ENCODE measurements at regions not wholly inside any gene's neighbourhood (a gene's known extent, or its start where the extent isn't known, plus 50 kb on each side); places are given as distances from the start of the nearest gene placed in this dataset.

- no peak for DNase-seq
These were observed 376.1 kb upstream of the GRIN3A start for GRCh38 chr9:102114557-102114956.

GRCh38 chr9:102113191-102113590 is 374.7 kb upstream of the GRIN3A start:
- DNase-seq, result no peak

GRCh38 chr9:102106439-102106838 is 368.0 kb upstream of the GRIN3A start:
- DNase-seq, result no peak

DNA sequence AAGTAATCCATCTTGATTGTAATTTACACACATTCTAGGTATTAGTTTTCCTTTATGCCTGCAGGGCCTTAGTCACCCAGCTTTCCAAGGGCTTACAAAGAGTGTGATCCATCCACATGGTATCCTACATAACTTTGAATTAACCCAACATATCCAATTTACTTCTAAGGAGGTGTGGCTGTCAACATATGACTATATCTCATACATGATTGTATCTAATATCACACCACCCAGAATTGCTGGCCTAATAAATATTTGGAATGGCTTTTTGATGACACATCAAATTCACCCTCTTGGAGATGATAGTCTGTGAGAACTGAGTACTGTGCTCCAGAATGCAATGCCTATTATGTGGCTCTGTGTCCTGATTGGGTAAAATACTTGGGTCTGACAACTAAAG is 363.3 kb upstream of the GRIN3A start:
- no peak for DNase-seq

DNA sequence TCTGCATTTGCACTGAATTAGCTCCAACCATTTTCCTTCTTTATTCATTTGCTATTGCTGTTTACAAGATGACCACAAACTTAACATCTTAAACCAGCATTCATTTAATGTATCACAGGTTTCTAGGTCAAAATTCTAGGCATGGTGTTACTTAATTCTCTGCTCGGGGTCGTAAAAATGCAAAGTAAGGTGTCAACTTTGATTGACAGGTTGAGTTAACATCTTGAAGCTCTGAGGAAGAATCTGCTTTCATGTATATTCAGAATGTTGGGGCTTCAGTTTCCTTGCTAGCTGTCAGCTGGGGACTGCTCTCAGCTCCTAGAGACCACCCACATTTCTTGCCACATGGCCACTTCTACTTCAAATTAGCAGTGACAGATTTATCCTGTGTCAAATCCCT is 348.7 kb upstream of the GRIN3A start:
- DNase-seq, result no peak

DNA sequence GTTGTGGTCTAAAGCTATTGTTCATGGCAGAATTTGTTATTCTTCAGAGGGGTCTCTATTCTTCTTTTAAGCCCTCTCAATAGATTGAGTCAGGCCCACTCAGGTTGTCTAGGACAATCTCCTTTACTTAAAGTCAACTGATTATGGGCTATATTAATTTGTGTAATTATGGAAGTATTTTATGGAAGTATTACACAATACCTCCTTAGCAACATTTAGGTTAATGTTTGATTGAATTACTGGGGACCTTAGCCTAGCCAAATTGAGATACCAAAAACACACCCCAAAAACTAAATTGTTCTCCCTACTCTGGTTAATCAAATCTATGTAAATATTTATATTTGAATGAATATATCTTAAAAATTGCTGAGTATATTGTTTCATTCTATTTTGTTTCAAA is 347.1 kb upstream of the GRIN3A start:
- DNase-seq, result no peak

DNA sequence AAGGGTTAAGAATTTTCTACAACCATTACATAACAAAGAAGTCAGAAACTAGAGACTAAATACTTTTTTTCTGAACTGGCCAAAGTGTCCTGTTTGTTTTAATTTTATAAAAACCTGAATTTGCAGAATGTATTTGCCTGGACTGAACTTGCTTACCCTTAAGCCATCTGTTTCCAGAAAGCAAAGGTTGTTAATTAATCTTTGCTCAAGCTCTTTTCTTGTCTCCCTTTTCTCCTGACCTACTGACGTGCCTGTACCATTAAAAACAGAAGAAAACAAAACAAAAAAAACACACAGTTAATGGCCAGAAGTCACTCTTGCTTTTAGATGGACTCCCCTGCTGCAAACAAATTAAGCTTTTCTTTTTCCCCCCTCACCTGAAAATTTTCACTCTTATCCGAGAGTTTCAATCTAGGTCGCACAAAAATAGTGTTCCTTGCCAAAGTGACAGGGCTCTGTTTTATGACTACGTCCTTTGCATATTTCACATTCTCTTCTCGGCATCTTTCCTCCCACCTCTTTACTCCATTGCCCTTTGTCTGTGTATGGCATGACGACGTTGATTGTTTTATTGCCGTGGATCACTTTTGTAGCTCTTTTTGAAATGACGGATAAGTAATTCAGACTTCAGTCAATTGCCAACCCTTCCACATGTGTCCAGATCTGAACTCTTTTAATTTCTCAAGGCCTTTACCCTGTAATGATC is 333.8 kb upstream of the GRIN3A start:
- no peak for DNase-seq

DNA sequence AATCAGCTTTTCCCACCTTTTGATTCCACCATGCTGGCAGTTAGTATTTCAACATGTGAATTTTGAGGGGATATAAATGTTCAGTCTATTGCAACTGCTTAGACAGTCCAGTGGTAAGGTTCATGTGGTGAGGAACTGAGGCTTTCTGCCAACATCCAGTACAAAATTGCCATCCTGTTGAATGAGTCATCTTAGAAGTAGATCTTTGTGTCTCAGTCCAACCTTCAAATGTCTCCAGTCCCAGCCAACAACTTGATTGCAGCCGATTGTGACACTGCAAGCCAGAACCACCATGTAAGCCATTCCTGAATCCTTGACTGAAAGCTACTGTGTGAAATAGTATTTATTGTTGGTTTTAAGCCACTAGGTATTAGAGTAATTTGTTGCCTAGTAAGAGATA is 331.5 kb upstream of the GRIN3A start:
- no peak for DNase-seq

- DNase-seq, result no peak
These were observed 316.4 kb upstream of the GRIN3A start for GRCh38 chr9:102054811-102055210.

DNA sequence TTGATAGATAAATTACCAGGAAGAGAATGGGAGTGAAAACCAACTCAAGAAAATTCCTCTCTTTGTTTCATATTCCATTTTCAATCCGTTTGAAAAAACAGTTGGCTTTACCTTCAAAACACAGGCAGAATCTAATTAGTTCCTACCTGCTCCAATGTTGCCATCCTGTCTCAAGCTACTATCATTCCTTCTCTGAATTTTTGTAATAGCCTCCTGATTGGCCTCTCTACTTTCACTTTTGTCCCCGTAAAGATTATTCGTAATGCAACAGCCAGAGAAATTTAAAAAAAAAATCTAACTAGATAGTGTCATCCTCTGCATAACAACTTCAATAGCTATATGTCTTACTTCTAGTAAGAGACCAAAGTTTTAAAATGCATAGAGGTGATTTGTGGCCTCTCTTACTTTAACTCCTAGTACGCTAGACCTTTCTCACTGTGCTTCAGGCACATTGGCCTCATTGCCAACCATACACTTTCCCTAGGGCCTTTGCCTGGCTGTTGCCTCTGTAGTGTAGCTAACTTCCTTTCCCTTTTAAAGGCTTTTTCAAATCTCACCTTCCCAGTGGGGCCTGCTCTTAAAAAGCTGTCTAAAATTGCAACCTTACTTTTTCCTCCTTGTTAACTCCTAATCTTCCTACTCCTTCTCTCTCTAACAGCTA is 311.3 kb upstream of the GRIN3A start:
- no peak for DNase-seq

- no peak for DNase-seq
These were observed 309.1 kb upstream of the GRIN3A start for GRCh38 chr9:102047549-102047948.

- DNase-seq, result no peak
These were observed 305.7 kb upstream of the GRIN3A start for GRCh38 chr9:102044133-102044532.

GRCh38 chr9:102038006-102038405 is 299.6 kb upstream of the GRIN3A start:
- DNase-seq, result no peak

DNA sequence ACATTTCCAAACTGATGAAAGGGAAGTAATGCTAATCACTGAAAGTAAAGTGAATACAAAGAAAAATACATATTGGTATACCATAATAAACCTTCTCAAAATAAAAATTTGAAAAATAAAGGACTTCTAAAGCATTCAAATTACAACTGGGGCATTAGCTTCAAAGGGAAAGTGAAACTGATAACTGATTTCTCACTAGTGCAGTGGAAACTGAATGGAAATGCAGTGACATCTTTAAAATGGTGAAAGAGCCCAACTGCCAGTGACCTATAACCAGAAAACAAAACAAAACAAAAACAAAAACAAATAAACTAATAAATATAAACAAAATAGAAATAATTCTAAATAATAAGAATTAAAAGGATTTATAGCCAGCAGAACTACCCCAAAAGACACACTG is 297.5 kb upstream of the GRIN3A start:
- DNase-seq, result no peak

GRCh38 chr9:102032614-102033013 is 294.2 kb upstream of the GRIN3A start:
- DNase-seq, result no peak

DNA sequence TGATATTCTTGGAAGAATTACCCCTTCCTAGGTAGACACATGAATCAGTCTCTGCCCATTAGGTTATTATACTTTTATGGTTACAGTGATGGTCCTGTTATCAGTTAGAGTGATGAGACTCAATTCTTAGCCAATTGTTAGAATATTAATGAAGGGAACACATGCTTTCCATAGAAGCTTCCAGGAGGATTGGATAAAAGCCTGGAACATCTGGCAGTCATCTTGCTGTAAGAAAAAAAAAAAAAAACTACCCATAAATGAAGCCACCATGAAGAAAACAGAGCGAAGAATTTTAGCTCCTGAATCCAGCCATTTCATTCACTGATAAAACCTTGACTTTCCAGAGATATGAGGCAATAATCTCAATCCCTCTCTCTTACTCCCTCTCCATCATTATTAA is 262.5 kb upstream of the GRIN3A start:
- DNase-seq, result no peak

DNA sequence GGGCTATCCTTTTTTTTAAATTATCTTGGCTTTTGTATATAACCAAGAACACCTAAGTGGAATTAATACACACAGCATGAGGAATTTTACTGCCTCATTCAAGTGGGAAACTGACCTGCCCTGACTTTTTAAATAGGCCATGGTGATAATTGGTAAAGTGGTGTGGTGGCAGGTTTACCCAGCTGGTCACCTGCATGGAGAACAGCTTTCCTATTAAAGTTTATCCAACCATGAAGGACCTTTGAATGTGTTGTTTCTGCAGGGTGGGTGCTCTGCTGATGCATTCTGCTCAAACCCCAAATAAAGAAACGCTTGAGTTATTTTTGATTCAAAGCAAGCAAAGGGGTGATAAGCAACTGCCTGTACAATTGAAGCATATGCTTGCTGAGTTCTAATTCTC is 261.0 kb upstream of the GRIN3A start:
- peak; percentile 39 for DNase-seq

GRCh38 chr9:101995231-101995630 is 256.8 kb upstream of the GRIN3A start:
- no peak for DNase-seq

DNA sequence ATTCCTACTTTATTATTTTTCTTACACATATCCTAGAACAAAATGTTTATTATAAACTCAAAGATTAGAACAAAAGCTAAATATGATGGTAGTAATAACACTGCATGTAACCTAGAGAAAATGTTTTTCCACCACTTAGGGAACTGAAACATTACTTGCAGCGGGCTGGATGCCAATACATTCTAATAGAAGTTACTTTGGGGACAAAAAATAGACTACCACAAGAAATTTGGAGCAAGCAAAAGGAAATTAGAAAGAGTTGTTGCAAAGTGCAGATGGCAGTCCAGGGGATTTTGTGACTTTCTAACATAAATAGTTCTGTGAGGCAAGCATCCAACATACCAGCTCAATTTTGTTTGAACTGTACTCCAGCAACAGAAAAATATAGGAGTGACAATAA is 255.3 kb upstream of the GRIN3A start:
- no peak for DNase-seq

- no peak for DNase-seq
These were observed 253.5 kb upstream of the GRIN3A start for GRCh38 chr9:101991926-101992325.

DNA sequence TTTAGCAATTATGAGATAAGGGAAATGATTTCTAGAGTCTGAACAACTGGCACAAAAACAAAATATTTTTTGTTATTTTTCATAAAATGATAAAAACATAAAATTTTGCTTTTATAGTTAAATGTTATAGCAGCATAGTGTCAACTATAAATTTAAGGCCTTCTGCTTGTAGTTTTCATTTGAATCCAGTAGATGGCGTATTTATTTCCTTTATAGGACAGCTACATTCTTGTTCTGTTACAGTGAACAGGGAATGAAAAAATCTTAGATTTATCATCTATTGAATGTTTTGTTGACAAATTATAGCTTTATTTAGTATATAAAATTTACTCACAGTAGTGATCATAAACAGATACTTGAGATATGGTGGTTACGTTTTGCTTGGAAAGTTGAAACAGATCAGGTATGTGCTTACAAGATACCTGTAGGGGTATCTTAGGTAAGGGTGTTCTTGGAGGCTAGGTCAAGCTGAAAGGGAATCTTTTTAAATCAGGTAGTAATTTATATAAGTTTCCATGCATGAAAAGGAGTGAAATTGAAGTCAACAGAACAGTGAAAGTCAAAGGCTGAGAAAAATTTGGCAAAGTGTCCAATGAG is 239.3 kb upstream of the GRIN3A start:
- DNase-seq, result no peak

- no peak for DNase-seq
These were observed 232.2 kb upstream of the GRIN3A start for GRCh38 chr9:101970609-101971008.

GRCh38 chr9:101968392-101968791 is 229.9 kb upstream of the GRIN3A start:
- no peak for DNase-seq

- no peak for DNase-seq
These were observed 228.2 kb upstream of the GRIN3A start for GRCh38 chr9:101966691-101967090.

DNA sequence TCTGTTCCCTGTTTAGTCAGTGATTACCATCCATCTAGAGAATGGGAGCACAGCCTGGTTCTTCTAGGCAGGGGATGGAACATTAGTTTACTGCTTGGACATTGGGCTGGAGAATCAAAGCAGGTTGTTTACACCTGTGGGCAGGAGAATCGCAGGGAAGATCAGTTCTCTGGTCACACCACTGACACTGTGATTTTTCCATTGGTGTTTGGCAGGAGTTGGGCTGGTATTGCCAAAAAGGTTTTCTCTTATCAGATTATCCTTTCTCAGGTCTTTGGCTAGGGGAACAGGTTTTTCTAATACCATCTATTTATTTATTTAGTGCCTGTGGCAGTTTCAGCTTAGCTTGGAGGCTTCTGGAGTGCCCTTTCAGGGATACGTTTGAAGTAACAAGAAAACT is 219.3 kb upstream of the GRIN3A start:
- no peak for DNase-seq

Data from NCI-H2107 (cell line).